ENCODE measurements at regions not wholly inside any gene's neighbourhood (a gene's known extent, or its start where the extent isn't known, plus 50 kb on each side); places are given as distances from the start of the nearest gene placed in this dataset.

- no peak overlapping the region for H3K4me3 ChIP-seq (ENCODE audit: low read depth, low read length)
- TF ChIP-seq CTCF (IDR thresholded peaks at IDR 0.05; ENCODE audit: low read depth, low read length), result no peak
Observed at GRCh38 chr4:17258106-17258505, 253.8 kb downstream of the QDPR start.

GRCh38 chr4:17252131-17252530 is 259.8 kb downstream of the QDPR start:
- no peak for TF ChIP-seq CTCF (IDR thresholded peaks at IDR 0.05; ENCODE audit: low read depth, low read length)

GRCh38 chr4:17251101-17251500 is 260.8 kb downstream of the QDPR start:
- no peak for TF ChIP-seq CTCF (IDR thresholded peaks at IDR 0.05; ENCODE audit: low read depth, low read length)

More at GRCh38 chr4:17252131-17252530, 259.8 kb downstream of the QDPR start:
- H3K4me3 ChIP-seq (ENCODE audit: low read depth, low read length), result no peak overlapping the region

DNA sequence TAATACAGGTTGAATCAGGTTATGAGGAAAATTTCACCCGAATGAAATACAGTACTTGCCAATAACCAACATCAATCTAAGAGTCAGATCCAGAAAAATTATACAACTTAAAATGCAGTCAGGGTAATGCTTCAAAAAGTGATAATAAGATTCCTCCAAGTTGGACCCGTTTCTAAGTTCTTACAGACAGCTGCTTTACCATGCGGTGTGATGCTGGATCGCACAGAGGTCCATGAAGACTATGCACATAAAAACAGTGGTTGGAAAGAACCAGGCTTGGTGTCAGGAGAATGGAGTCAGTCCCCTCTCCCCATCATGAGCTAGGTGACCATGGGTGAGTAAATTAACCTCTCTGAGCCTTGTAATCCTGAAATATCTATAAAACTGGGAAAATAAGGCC is 261.3 kb downstream of the QDPR start:
- TF ChIP-seq CTCF (IDR thresholded peaks at IDR 0.05; ENCODE audit: low read depth, low read length), result no peak
- H3K4me3 ChIP-seq (ENCODE audit: low read depth, low read length), result no peak overlapping the region

More at GRCh38 chr4:17251101-17251500, 260.8 kb downstream of the QDPR start:
- no peak overlapping the region for H3K4me3 ChIP-seq (ENCODE audit: low read depth, low read length)

DNA sequence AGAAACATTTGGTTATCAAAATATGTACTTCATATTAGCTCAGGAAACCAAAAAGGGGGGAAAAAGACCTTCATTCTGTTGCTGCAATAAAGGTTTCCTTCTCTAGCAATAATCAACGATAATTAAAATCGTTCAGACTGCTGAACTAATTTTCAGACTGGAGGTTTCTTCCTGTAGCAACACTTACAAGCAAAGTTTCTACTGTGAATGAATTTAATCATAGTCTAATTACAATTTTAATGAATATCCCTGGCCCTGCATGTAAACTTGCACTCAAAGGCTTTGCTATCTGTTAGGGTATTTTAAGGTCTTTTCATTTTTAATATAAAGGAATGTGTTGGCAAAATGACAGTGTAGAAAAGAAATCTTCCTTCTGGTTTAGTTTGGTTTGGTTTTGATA is 265.2 kb downstream of the QDPR start:
- TF ChIP-seq CTCF (IDR thresholded peaks at IDR 0.05; ENCODE audit: low read depth, low read length), result no peak
- H3K4me3 ChIP-seq (ENCODE audit: low read depth, low read length), result no peak overlapping the region

DNA sequence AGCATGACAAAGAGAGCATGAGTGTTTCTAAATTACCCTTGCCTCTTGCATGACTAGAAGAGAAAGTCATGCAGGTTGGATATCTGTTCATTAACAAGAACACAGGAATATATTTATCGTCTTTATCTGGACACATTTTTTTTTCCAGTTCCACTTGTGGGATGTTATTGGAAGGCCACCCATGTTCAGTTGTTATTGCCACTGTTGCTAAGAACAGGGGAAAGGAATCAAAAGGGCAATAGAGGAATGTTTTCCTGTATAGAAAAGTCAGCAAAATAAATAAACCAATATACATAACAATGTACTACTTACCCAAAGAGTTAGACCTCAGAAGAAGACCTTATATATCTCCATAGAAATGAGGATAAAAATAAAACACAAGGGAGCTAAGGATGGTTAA is 270.1 kb downstream of the QDPR start:
- no peak overlapping the region for H3K4me3 ChIP-seq (ENCODE audit: low read depth, low read length)
- no peak for TF ChIP-seq CTCF (IDR thresholded peaks at IDR 0.05; ENCODE audit: low read depth, low read length)

DNA sequence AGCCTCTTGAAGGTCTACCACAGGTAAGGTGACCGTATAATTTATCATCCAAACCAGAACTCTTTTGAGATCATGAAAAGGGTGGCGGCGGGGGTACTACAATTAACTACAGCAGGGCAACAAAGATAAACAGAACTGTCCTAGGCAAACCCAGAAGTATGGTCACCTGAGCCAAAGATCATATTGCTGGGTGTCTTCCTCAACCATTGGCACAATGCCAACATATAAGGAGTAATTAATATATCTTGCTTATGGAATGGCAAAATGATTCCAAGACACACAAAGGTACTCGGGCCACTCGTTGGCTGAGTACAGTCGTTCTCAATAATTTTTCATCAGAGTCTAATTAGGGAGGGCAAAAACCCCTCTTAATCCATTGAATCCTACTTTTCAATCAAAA is 273.3 kb downstream of the QDPR start:
- no peak for TF ChIP-seq CTCF (IDR thresholded peaks at IDR 0.05; ENCODE audit: low read depth, low read length)
- no peak overlapping the region for H3K4me3 ChIP-seq (ENCODE audit: low read depth, low read length)

Measured in WI38 (cell line).